GM23248 (cell line): ENCODE measurements at regions not wholly inside any gene's neighbourhood (a gene's known extent, or its start where the extent isn't known, plus 50 kb on each side); places are given as distances from the start of the nearest gene placed in this dataset.

Experiments
- EZH2 ChIP-seq: fragments of 200-600 bp; sonication (generic); IDR thresholded peaks from 2 replicates; pipeline ENCODE4 v1.6.1; 2018; ENCODE audit warnings: antibody characterized with exemption, mild to moderate bottlenecking; ENCODE audit not compliant: insufficient read depth, poor library complexity, severe bottlenecking
- EZH2phosphoT487 ChIP-seq: fragments of 200-600 bp; sonication (generic); IDR thresholded peaks from 2 replicates; pipeline ENCODE4 v1.6.1; 2018; ENCODE audit warnings: antibody characterized with exemption, moderate library complexity, mild to moderate bottlenecking, low read depth; ENCODE audit not compliant: insufficient read depth

- TF ChIP-seq EZH2 (no peak), EZH2phosphoT487 (no peak)
Observed at GRCh38 chr20:19121916-19122315, 90.5 kb upstream of the SLC24A3 start.
